Fibroblast of skin of back (primary cell): ENCODE measurements at regions not wholly inside any gene's neighbourhood (a gene's known extent, or its start where the extent isn't known, plus 50 kb on each side); places are given as distances from the start of the nearest gene placed in this dataset.

Experiments used
- DNase-seq: peaks from one replicate; pipeline ENCODE4 v3.0.0-alpha.2; 2013

GRCh38 chr13:107459430-107459829, 755.9 kb downstream of the LIG4 start:
- DNase-seq, result peak; percentile 79

GRCh38 chr13:107458269-107458668, 757.1 kb downstream of the LIG4 start:
- no peak for DNase-seq

DNA sequence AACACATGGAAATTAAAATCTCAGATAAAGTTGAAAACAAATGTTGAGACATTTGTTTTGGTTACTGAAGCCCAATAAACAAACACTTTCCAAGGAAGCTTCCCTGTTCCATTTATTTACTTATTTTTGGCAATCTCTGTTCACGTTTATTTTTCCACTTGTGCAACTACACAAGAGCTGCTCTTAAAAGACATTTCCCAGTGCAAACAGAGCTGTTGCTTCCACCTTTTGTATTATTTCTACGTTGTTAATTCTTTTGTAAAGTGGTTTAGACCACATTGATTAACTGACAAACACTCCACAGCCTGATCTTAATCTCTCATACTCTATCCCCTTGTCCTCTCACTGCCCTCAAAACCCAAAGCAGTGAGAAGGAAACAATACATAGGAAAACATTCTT, 757.6 kb downstream of the LIG4 start:
- DNase-seq, result no peak

- no peak for DNase-seq
Measured at GRCh38 chr13:107456431-107456830, 758.9 kb downstream of the LIG4 start.

DNA sequence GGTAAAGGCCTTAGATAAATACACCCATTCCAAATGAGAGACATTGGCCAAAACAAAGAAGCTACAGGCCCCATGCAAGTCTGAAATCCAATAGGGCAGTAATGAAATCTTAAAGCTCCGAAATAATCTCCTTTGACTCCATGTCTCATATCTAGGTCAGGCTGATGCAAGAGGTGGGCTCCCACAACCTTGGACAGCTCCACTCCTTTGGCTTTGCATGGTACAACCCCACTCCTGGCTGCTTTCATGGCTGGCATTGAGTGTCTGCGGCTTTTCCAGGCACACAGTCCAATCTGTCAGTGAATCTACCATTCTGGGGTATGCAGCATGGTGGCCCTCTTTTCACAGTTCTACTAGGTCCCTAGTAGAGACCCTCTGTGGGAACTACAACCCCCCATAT, 762.5 kb downstream of the LIG4 start:
- DNase-seq, result no peak

DNA sequence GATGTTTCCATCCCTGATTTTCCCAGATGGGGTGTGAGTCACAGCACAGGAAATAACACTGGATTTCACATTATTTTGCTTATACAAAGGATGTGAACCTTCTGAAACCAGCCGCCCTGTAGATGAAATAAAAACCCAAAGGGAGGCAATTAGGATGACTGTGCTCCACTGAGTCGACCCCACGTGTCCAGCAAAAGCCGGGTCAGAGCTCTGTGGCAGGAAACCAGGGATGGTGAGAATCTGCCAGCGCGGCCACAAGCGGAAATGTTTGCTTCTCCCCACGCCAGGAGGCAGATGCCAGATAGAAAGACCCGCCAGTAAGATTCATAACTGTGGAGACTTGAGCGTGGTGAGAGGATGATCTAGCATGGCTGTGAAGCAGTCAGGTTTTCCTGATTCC, 764.4 kb downstream of the LIG4 start:
- DNase-seq, result peak; percentile 95

GRCh38 chr13:107450431-107450830, 764.9 kb downstream of the LIG4 start:
- DNase-seq, result peak; percentile 8

DNA sequence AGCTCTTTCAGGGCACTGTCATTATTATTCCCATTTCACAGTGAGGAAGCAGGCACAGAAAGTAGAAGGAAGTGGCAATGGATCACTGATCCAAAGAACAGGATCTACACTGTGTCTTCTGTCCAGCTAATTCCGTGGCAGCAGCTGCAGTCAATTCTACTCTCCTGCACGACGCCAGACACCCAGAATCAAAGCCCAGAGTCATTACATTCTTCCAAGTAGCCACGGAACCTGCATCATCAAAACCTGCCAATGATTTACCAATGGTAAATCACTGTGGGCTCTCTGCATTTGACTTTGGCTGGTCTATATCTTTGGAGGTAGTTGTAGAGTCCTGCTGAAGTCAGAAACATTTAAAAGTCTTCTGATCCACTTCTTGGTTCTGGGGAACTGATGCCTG, 767.7 kb downstream of the LIG4 start:
- no peak for DNase-seq

DNA sequence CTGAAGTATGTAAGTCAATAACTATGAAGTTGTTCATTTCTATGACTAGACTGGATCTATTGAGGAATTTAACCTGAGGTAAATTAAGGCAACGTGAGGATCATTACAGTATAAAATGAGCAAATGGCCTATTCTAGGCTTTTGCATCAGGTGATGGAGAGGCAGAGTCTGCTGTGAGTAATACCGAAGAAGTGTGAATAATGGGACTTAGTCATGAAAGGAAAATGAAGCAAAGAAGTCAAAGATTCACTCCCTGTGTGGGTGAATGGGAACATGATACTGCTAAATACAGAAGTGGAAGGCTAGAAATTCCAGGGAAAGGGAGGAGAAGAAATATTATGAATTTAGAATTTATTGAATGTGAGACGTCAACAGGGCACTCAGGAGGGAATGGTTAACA, 774.1 kb downstream of the LIG4 start:
- DNase-seq, result peak; percentile 78

DNA sequence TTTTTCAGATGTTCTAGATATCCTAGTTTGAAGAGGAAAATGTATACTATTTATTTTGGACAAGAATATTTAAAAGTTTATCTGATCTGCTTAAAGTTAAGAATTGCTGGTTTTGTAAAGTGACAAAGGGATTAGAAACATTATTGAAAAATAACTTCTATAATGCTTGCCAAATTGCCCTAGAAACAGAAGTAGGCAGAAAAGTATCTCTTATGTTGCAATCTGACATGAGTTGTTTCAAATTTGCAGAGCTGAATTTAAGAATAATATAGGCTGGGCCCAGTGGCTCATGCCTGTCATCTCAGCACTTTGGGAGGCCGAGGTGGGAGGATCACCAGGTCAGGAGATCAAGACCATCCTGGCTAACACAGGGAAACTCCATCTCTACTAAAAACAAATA, 777.1 kb downstream of the LIG4 start:
- DNase-seq, result no peak

- DNase-seq, result no peak
Measured at GRCh38 chr13:107434347-107434746, 781.0 kb downstream of the LIG4 start.

DNA sequence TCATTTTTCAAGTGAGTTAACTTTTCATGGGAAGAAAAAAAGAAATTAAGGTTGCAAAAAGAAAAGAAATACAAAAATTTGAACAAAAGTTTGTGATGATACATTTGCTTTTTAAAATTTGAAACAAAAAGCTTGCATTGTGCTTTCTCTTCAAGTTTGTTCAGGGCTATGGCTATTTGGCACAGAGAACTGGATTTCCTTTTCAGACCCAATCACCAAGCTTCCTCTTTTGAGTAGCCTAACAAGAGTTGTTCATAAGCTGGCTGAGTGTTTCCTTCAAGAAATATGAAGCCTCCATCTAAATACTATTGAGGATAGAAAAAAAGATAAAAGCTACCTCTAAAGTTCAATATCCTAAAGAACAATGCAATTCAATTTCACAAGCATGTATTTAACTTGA, 787.8 kb downstream of the LIG4 start:
- no peak for DNase-seq

- no peak for DNase-seq
Measured at GRCh38 chr13:107422421-107422820, 792.9 kb downstream of the LIG4 start.

- DNase-seq, result peak; percentile 20
Measured at GRCh38 chr13:107421951-107422350, 793.4 kb downstream of the LIG4 start.

- peak; percentile 45 for DNase-seq
Measured at GRCh38 chr13:107421028-107421427, 794.3 kb downstream of the LIG4 start.

GRCh38 chr13:107413005-107413404, 802.3 kb downstream of the LIG4 start:
- DNase-seq, result no peak

- no peak for DNase-seq
Measured at GRCh38 chr13:107407074-107407473, 808.3 kb downstream of the LIG4 start.

DNA sequence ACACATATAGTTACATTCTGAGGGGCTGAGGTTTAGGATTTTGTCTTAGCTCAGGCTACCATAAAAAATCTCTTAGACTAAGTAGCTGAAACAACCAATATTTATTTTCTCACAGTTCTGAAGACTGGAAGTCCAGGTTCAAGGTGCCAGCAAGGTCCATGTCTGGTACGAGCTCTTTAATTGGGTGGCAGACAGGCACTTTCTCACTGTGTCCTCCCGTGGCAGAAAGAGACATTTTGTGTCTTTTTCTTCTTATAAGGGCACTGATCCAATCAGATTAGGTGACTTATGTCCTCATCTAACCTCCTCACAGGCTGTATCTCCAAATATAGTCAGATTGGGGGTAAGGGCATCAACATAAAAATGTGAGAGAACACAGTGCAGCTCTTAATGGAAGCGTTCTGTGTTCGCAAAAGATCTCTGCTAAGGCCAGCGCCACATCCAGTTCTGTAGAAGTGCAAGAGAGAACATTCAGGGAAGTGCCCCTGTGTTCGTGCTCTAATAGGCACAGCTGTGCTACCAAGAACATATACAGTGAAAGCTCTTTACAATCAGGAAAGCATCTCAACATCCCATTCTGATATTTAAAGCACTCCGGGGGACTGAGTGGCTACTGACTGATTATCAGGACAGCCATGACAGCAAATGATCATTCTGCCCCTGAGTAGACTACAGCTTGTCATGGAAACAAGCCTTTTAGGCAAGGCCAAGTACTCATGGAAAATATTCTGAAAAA, 819.2 kb downstream of the LIG4 start:
- no peak for DNase-seq

DNA sequence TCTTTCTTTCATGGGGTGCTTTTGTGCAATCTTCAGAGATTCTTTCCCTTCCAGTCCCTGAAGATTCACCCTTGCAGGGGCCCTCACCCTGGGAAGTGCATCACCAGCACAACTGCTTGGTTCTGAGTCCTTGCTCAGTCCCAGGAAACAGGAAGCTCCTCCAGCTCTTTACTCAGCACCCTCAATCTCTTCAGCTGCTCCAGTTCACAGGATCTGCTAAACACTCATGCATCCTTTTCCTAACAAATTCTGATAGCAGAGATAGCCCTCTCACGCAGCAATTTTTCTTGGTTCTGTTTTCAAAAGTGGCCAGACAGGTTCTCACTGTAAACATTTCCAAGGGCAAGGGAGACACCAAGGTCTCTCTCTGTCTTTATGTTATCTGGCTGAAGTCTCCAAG, 823.1 kb downstream of the LIG4 start:
- no peak for DNase-seq

GRCh38 chr13:107387525-107387924, 819.6 kb upstream of the ARGLU1 start:
- DNase-seq, result no peak

- DNase-seq, result no peak
Measured at GRCh38 chr13:107379407-107380155, 811.6 kb upstream of the ARGLU1 start.

- no peak for DNase-seq
Measured at GRCh38 chr13:107376341-107377125, 808.6 kb upstream of the ARGLU1 start.

GRCh38 chr13:107375701-107376340, 807.9 kb upstream of the ARGLU1 start:
- DNase-seq, result no peak
